Large intestine (tissue), 3 donors: ENCODE measurements at regions not wholly inside any gene's neighbourhood (a gene's known extent, or its start where the extent isn't known, plus 50 kb on each side); places are given as distances from the start of the nearest gene placed in this dataset.

Experiments used
- DNase-seq, 2 donors: peaks; one replicate each; pipeline versions ENCODE4 v3.0.0 to v3.0.0-alpha.2; 2013
- H3K27ac ChIP-seq: one replicate; pipeline ENCODE4 v1.5.1; 2013; ENCODE audit warnings: low read length
- H3K27me3 ChIP-seq: 2 replicates; pipeline ENCODE4 v1.6.1; 2013; ENCODE audit warnings: low read length; ENCODE audit not compliant: control insufficient read depth, insufficient read depth
- H3K36me3 ChIP-seq: 2 replicates; pipeline ENCODE4 v1.6.1; 2013; ENCODE audit warnings: low read length; ENCODE audit not compliant: control insufficient read depth, insufficient read depth
- H3K4me1 ChIP-seq: one replicate; pipeline ENCODE4 v1.6.1; 2013; ENCODE audit warnings: low read length; ENCODE audit not compliant: control insufficient read depth, insufficient read depth
- H3K4me3 ChIP-seq: one replicate; pipeline ENCODE4 v1.5.1; 2013; ENCODE audit warnings: low read length
- H3K9me3 ChIP-seq: one replicate; pipeline ENCODE4 v1.6.1; 2013; ENCODE audit warnings: mild to moderate bottlenecking, low read depth, low read length, moderate library complexity; ENCODE audit not compliant: control insufficient read depth
- WGBS: methylation state at CpG from one replicate; pipeline ENCODE4 v1.1.5; 2013; ENCODE audit warnings: low lambda C conversion rate; ENCODE audit not compliant: insufficient coverage; 5-methylcytosine and 5-hydroxymethylcytosine counted together

- H3K27me3 ChIP-seq = peaks cover 3% of the 10 kb centered on the region
- H3K4me1 ChIP-seq = no peaks in the 10 kb centered on the region
- H3K4me3 ChIP-seq = no peak overlapping the region
- H3K36me3 ChIP-seq = no peaks in the 10 kb centered on the region
- H3K27ac ChIP-seq = no peak overlapping the region
- H3K9me3 ChIP-seq = no peaks in the 10 kb centered on the region
- DNase-seq = no peak
- 75% methylated on average over 2 of the region's 3 CpGs for WGBS
Measured at GRCh38 chr1:218525451-218526197, 180.5 kb downstream of the TGFB2 start.

DNA sequence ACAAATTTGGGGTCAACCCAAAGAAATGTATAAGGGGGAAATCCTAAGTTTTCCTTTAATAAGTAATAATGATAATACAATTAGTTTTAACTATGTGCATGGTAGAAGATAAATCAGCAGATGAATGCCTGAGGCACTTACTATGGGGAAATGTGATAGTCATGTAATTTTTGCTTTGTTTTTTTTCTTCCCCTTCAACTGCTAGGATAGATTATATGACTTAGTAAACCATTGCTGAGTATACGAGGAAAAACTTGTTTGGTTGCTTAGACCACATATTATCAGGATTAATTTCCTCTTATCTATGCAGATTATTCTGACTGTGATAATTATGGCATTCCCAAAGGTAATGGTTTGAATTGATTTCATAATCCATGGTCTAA lies 181.1 kb downstream of the TGFB2 start:
- Histone ChIP-seq H3K4me3 (no peak overlapping the region), H3K27ac (no peak overlapping the region), H3K4me1 (no peaks in the 10 kb centered on the region), H3K36me3 (no peaks in the 10 kb centered on the region), H3K27me3 (peaks cover 3% of the 10 kb centered on the region), H3K9me3 (no peaks in the 10 kb centered on the region)
- DNase-seq = no peak
- WGBS = 80% methylated on average over 1 of the region's 1 CpG

DNA sequence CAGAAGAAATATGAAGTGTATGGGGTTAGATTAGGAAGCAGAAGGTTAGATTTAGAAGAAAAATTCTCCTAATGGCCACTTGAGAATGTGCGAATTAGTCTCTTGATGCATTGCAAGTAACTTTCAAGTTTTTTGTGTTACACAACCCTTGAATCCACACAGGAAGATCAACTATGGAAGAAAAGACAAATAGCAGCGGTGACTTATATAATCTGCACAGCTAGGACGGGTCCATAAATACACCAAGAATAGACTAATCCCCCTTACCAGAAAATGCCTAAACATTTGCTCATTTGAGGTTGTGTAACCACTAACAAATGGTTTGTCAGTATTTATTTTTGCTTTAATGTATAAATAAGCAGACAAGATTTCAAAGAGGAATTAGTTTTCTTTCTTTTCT lies 182.6 kb downstream of the TGFB2 start:
- WGBS = no CpG with 5 or more reads among the region's 3 CpGs
- no peaks in the 10 kb centered on the region for H3K9me3 ChIP-seq
- H3K4me1 ChIP-seq = no peaks in the 10 kb centered on the region
- no peak for DNase-seq
- H3K4me3 ChIP-seq = no peak overlapping the region
- no peak overlapping the region for H3K27ac ChIP-seq
- H3K27me3 ChIP-seq = peaks cover 3% of the 10 kb centered on the region
- no peaks in the 10 kb centered on the region for H3K36me3 ChIP-seq

DNA sequence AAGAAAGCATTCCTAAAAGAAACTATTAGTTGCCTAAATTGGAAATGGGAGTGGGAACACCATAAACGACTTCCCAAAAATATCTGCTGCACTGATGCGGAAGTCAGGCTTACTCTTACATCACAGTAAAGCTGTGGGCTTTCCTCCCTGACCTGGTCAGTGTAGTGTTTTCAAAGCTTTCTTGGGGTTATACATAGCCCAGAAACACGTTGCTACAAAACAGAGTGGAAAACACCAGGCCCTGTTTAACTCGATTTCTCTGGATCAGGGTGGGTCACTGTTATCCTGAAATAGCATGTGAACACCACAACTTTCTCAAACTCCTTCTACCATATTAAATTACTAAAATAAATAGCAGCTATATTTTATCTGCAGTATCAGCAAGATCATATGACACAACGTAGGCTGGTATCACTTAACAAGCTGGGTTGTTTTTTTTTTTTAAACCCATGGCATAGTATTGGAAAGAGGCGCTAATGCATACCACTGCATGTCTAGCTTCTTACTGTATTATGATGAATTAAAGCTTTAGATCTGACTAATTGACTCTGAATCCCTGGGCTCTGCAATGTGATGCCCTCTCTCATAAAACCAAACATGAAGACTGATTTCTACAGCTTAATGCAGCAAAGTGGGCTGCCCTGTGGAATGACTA lies 184.6 kb downstream of the TGFB2 start:
- no peak for DNase-seq
- H3K27me3 ChIP-seq = peaks cover 3% of the 10 kb centered on the region
- H3K4me1 ChIP-seq = no peaks in the 10 kb centered on the region
- no CpG with 5 or more reads among the region's 6 CpGs for WGBS
- H3K9me3 ChIP-seq = no peaks in the 10 kb centered on the region
- H3K27ac ChIP-seq = no peak overlapping the region
- no peak overlapping the region for H3K4me3 ChIP-seq
- H3K36me3 ChIP-seq = no peaks in the 10 kb centered on the region

DNA sequence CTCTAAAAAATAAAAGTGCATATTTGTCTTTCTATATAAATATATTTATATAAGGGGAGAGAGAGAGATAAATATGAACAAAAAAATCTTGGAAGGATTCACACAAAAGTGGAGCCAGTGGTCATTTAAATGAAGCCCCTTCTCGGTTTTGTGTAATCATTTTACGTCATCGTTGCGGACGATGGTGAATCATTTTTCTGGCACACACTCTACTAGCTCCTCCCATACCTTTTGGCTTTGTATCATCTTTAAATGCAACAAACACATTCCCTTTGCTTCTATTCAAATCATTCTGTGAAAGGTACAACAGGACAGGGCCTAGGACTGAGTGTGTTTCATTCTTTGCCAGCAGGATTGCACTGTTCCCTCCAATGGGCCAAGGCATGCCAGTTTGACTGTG lies 186.8 kb downstream of the TGFB2 start:
- no peak for DNase-seq
- H3K27ac ChIP-seq = no peak overlapping the region
- WGBS = 98% methylated on average over 5 of the region's 5 CpGs
- no peaks in the 10 kb centered on the region for H3K4me1 ChIP-seq
- H3K27me3 ChIP-seq = no peaks in the 10 kb centered on the region
- no peak overlapping the region for H3K4me3 ChIP-seq
- H3K36me3 ChIP-seq = no peaks in the 10 kb centered on the region
- H3K9me3 ChIP-seq = no peaks in the 10 kb centered on the region

- no peaks in the 10 kb centered on the region for H3K9me3 ChIP-seq
- WGBS = no CpG with 5 or more reads among the region's 2 CpGs
- no peaks in the 10 kb centered on the region for H3K27me3 ChIP-seq
- H3K4me3 ChIP-seq = no peak overlapping the region
- no peaks in the 10 kb centered on the region for H3K36me3 ChIP-seq
- no peak for DNase-seq
- no peaks in the 10 kb centered on the region for H3K4me1 ChIP-seq
- H3K27ac ChIP-seq = no peak overlapping the region
Measured at GRCh38 chr1:218536296-218536986, 191.3 kb downstream of the TGFB2 start.

DNA sequence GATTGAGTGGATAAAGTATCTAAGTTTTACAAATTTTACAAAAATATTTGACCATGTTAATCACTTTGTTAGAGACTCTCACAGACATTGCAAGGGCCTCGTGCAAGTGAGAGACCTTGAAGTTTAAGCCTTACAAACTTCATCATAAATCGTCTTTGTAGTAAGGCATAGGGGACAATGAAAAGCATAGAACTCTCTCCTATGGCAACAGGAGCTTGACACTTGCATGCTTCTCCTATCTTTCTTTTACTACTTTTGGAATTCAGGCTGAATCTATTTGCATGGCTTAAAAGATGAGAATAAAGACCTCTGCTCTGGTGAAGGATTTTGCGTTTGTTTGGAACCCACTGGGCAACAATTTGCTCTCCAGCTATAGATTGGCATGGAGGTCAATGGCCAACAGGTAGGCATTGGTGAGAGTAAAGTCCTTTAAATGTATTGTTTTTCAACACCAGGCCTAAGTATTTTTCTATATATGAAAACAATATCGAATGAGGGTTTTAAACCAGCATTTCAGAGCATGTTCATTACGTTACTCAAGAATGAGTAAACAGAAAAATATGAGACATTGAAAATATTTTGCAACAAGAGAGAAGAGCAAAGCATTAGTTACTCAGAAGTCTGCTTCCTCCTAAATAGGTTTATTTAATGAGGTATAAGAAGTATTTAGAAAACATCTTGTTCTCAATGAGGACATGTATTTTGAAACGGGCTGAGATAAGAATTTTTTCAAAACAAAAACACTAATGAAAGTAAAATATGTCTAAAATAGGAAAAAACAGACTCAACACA lies 192.2 kb downstream of the TGFB2 start:
- Histone ChIP-seq H3K9me3 (no peaks in the 10 kb centered on the region), H3K4me3 (no peak overlapping the region), H3K27ac (no peak overlapping the region), H3K4me1 (no peaks in the 10 kb centered on the region), H3K36me3 (no peaks in the 10 kb centered on the region), H3K27me3 (no peaks in the 10 kb centered on the region)
- no peak for DNase-seq
- WGBS = 81% methylated on average over 6 of the region's 6 CpGs

DNA sequence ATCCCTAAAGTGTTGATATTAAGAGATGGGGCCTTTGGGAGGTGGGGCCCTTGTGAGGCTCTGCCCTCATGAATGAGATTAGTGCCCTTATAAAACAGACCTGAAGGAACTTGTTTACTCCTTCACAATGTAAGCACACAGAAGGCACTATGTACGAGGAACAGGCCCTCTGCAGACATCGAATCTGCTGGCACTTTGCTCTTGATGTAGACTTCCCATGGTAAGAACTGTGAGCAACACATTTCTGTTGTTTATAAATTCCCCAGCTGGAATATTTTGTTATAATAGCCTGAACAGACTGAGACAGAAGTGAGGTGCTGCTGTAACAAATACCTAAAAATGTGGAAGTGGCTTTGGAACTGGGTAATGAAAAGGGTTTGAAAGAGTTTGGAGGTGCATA lies 193.2 kb downstream of the TGFB2 start:
- Histone ChIP-seq H3K36me3 (no peaks in the 10 kb centered on the region), H3K4me3 (no peak overlapping the region), H3K27ac (no peak overlapping the region), H3K27me3 (no peaks in the 10 kb centered on the region), H3K9me3 (no peaks in the 10 kb centered on the region), H3K4me1 (no peaks in the 10 kb centered on the region)
- no peak for DNase-seq
- WGBS = no CpG with 5 or more reads among the region's 2 CpGs

DNA sequence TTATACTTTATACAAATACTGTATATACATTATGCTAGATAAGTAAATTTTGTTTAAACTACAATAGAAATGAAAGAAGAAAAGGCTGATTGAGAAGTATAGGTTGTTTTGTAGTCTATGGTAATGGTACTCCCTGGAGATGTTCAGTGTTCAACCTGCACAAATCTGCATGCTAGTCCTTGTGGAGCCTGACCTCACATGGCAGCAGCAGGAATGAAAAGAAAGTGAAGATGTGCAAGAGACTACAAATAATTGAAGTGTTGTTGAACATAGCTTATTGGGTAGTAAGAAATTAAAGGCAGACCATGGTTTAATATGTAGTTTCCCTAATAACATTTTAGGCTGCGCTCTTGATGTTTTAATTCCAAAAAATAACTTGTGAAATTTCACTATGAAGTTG lies 201.2 kb downstream of the TGFB2 start:
- H3K27me3 ChIP-seq = no peaks in the 10 kb centered on the region
- DNase-seq = no peak

More for the DNA sequence above, 201.2 kb downstream of the TGFB2 start:
- Histone ChIP-seq H3K9me3 (no peaks in the 10 kb centered on the region), H3K27ac (no peak overlapping the region), H3K36me3 (no peaks in the 10 kb centered on the region), H3K4me3 (no peak overlapping the region), H3K4me1 (no peaks in the 10 kb centered on the region)
- no CpG with 5 or more reads among the region's 1 CpG for WGBS
